ENCODE measurements at regions not wholly inside any gene's neighbourhood (a gene's known extent, or its start where the extent isn't known, plus 50 kb on each side); places are given as distances from the start of the nearest gene placed in this dataset.

- DNase-seq (ENCODE audit: low spot score), result peak; percentile 70
These were observed 179.9 kb upstream of the FGGY start for GRCh38 chr1:59116920-59117542.

DNA sequence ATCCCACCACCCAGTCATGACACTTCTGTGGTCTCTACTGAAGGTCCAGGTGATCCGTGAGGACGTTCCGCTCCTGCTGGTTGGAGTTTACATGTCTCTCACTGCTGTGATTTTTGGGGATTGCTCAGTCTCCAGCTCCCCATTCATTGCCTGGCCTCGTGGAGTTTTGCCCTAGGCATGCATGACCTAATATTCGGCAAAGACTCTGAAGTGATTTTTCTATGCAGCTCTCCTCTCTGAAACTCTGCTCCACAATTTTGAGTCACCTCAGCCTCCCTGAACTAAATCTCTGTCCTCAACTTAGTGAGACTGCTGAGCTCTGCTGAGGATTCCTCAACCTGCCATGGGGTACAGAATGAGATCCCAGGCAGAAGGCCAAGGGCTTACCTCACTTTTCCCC is 174.4 kb upstream of the FGGY start:
- no peak for DNase-seq (ENCODE audit: low spot score)

GRCh38 chr1:59123081-59123681 is 173.7 kb upstream of the FGGY start:
- no peak for DNase-seq (ENCODE audit: low spot score)

- DNase-seq (ENCODE audit: low spot score), result no peak
These were observed 172.7 kb upstream of the FGGY start for GRCh38 chr1:59124166-59124565.

DNA sequence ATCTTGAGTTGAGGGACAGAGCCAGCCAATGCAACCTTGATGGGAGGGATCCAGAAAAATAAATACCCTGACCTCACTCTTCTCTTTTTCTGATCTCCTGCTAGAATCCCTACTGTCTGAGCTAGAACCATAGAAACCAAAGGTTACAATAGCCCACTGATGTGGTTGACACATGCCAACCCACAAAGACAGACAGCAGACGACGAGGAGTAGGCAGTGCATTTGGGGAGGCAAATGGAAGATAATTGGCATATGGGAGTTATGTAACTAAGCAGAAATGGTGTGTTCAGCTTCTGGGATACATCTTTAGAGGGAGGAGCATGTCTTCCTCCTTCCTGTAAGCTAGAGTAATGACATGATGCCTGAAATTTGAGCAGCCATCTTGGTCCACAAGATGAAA is 171.7 kb upstream of the FGGY start:
- DNase-seq (ENCODE audit: low spot score), result no peak

GRCh38 chr1:59125676-59126320 is 171.1 kb upstream of the FGGY start:
- DNase-seq (ENCODE audit: low spot score), result no peak

DNA sequence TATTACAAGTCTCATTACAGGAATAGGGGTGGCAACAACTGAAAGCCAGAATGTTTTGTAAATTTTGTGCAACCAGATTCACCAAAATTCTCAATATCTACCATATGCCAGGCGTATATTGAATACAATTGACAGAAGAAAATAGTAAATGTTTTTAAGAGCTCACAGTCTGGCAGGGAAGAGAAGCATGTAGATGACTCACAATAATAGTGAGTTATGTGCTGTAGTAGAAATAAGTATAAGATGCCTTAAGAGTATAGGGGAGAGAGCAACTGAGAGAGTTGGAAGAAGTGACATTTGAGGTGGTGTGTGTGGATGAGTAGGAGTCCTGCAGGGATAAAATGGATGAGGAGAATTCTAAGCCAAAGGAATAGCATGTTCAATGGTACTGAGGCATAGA is 170.5 kb upstream of the FGGY start:
- DNase-seq (ENCODE audit: low spot score), result no peak

- DNase-seq (ENCODE audit: low spot score), result peak; percentile 89
These were observed 168.6 kb upstream of the FGGY start for GRCh38 chr1:59128239-59128736.

DNA sequence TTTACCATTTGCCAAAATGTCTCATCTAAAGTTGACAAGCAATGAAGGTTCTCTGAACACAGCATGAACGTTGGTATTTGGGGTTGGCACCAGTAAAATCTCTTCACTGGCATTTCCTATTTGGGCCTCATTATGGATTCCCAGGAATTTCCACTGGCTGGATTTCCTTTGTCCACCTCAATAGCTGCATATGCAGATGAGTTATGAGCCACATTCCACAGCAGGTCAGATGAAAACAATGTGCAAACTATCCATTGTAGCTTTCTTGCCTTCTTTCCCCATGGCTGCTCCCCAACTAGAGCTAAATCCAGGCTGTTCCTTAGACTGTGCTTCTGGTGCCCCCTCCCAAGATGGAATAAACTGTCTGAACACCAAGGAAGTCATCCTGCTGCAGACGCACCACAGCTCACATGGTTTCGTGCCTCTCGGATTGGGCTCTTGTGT is 168.1 kb upstream of the FGGY start:
- DNase-seq (ENCODE audit: low spot score), result peak; percentile 89

DNA sequence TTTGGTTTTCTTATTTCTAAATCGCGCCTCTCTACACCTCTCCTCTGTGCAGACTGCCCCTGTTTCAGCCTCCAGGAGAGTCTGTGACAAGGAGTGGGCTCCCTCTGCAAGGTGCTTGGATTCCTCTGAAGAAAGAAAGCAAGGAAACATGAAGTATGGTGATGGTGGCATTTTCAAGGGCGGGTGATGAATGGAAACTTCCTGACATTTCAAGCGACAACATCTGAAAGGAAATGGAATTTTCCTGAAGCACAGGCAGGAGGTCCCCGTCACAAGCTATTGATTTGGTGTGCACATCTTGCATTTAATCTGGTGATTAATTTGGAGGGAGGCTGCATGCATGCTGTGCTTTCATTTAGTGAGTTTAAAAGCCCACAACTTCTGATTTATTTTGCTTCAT is 164.6 kb upstream of the FGGY start:
- DNase-seq (ENCODE audit: low spot score), result no peak

- DNase-seq (ENCODE audit: low spot score), result no peak
These were observed 162.9 kb upstream of the FGGY start for GRCh38 chr1:59133997-59134396.

- no peak for DNase-seq (ENCODE audit: low spot score)
These were observed 161.1 kb upstream of the FGGY start for GRCh38 chr1:59135761-59136255.

GRCh38 chr1:59136541-59137275 is 160.2 kb upstream of the FGGY start:
- DNase-seq (ENCODE audit: low spot score), result peak; percentile 69

- DNase-seq (ENCODE audit: low spot score), result no peak
These were observed 159.6 kb upstream of the FGGY start for GRCh38 chr1:59137276-59137615.

DNA sequence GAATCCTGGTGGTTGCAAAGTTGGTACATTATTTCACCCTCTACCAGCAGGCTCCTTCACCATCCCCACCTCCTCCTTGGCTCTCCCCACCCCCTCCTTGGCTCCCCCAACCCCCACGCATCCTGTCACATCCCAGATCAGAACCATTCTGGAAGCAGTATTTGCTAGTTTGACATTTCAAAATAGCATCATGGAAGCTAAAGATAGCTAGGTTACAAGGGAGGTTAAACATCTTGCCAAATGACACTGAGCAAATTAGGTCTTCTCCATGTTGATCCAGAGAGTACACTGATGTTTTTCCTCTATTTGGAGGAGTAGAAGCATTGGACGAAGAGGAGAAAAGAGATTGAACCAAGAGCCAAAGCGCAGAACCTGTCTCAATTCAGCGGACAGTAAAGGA is 158.9 kb upstream of the FGGY start:
- DNase-seq (ENCODE audit: low spot score), result no peak

DNA sequence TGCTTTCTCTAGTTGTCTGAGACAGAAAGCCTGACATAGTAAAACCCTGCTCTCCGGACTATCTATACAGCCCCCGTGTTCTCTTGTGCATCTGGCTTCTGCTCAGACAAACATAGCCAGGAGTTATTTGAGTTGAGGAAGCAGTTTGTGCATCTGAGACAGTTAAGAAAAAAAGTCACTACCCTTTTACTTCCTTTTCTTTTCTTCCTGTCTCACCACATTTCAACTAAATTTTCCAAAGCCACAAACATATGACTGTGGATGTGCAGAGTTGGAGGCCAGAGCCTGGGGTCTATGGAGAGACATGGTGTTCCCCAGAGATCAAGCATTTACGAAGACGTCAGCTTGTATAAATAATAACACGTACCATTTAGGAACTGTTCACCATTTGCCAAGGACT is 158.5 kb upstream of the FGGY start:
- no peak for DNase-seq (ENCODE audit: low spot score)

DNA sequence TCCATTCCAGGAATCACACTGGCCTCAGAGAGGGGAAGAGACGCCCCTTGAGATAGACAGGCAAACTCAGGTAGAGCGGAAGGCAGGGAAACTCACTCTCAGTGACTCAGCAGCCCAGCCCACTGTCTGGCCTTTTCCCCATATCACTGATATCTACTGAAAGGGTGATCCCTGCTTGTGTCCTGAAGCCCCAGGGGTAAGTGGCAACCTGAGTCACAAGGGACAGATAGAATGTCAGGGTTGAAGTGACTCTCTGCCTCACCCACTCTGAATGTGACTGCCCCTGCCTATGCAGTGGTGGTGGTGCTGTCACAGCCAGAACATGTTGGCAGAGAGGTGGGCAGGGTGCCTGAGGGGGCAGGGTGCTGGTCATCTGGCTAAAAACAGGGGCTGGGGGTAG is 157.5 kb upstream of the FGGY start:
- DNase-seq (ENCODE audit: low spot score), result peak; percentile 81

GRCh38 chr1:59141267-59141863 is 155.5 kb upstream of the FGGY start:
- no peak for DNase-seq (ENCODE audit: low spot score)

DNA sequence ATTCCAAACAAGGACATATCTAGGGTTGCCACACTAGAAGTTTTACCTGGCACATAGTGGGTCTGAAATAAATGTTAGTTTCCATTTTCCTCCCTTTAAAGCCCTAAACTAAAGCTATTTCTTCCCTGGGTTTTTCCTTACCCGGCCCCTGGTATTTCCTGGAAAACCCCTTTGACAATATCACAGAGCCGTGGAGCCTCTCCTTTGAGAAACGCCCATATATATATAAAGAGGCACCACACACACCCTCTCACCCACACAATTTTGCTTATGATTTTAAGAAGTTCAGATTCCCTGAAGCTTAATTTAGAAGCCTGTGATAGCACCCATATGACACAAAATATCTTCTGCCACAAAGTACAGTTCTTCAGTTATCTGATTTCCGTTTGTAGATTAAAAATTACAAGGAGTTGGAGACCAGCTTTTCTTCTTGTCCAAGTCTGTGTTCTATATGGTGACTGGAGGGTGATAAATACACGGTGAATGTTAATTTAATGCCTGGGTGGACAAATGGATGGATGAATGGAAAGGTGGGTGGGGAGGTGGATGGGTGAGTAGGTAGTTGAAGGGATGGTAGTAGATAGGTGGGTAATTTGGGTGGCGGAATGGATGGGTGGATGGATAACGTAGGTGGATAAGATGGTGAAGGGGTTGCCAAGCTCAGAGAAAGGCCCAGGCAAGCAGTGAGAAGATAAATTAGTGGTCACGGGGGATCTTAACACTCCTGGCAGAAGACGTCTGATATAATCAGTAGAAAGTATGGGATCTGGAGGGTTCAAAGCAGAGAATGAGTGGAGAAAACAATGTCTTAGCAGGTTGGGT is 154.4 kb upstream of the FGGY start:
- DNase-seq (ENCODE audit: low spot score), result no peak

- DNase-seq (ENCODE audit: low spot score), result peak; percentile 97
These were observed 153.8 kb upstream of the FGGY start for GRCh38 chr1:59143133-59143487.

DNA sequence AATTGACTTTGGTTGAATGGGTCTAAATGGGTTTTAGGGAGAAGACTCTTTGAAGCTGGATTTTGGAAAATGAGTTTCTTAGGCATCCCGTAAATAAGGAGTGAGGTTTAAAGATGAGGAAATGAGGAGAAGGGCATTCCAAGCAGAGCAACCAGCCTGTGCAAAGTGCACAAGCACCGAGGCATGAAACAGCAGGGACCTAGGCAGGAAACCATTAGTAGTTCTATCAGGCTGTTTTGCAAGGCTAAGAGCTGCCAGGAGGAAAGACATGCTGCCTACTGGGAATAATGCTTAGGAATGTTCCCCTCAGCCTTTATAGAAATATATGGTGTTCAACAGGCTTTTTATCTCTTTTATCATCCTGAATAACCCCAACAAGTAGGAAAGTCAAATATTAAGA is 153.1 kb upstream of the FGGY start:
- peak; percentile 54 for DNase-seq (ENCODE audit: low spot score)
